ELR (cell line): ENCODE measurements at regions not wholly inside any gene's neighbourhood (a gene's known extent, or its start where the extent isn't known, plus 50 kb on each side); places are given as distances from the start of the nearest gene placed in this dataset.

Experiments used
- DNase-seq: peaks from one replicate; pipeline ENCODE4 v3.0.0-alpha.2; 2015; ENCODE audit warnings: low read depth

DNA sequence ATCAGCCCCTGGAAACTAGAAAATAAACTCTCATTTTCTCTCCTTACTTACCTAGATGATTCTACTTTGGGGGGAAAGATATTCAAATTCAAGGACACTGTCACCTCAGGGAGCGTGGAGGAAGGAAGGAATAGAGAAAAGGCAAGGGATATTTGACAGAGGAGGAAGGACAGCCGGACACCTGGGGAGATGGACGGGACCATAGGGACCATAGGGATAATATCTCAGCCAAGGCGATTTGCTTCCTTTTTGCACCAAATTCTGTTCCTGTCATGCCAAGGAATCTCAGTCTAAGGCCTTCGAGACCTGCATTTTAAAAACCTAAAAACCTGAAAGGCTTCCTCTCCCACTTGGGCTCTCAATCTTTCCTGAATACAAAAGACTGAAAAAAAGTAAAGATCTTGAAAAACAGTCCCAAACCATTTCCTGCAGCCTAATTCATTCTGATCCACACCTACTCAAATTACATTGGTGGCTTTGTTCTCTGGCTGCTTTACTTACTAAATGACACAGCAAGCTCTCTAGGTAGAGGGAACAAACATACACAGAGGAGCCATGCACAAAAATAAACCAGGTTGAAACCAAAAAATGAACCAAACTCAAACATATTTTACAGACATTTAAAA, 73.9 kb upstream of the SLC24A5 start:
- no peak for DNase-seq

- no peak for DNase-seq
These were observed 71.1 kb upstream of the SLC24A5 start for GRCh38 chr15:48049736-48050135.

- DNase-seq: peak; percentile 12
These were observed 67.8 kb upstream of the SLC24A5 start for GRCh38 chr15:48052946-48053345.

GRCh38 chr15:48058371-48058770, 62.4 kb upstream of the SLC24A5 start:
- DNase-seq: no peak

GRCh38 chr15:48059791-48060190, 61.0 kb upstream of the SLC24A5 start:
- no peak for DNase-seq

DNA sequence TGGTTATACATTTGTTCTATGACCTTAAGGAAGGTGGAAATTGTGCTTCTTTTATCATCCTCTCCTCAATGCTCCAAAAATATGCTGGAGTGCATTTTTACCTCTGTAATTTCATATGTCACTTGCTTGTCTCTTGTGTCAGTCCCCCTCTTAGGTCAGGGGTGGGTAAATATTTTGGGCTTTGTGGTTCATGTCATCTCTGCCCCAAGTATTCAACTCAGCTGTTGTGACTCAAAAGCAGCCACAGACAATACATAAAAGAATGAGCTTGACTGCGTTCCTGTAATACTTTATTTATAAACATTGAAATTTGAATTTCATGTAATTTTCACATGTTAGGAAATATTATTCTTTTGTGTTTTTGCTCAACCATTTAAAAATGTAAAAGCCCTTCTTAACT, 60.4 kb upstream of the SLC24A5 start:
- no peak for DNase-seq

- no peak for DNase-seq
These were observed 59.2 kb upstream of the SLC24A5 start for GRCh38 chr15:48061605-48062004.

- peak; percentile 65 for DNase-seq
These were observed 58.5 kb upstream of the SLC24A5 start for GRCh38 chr15:48062148-48062872.

DNA sequence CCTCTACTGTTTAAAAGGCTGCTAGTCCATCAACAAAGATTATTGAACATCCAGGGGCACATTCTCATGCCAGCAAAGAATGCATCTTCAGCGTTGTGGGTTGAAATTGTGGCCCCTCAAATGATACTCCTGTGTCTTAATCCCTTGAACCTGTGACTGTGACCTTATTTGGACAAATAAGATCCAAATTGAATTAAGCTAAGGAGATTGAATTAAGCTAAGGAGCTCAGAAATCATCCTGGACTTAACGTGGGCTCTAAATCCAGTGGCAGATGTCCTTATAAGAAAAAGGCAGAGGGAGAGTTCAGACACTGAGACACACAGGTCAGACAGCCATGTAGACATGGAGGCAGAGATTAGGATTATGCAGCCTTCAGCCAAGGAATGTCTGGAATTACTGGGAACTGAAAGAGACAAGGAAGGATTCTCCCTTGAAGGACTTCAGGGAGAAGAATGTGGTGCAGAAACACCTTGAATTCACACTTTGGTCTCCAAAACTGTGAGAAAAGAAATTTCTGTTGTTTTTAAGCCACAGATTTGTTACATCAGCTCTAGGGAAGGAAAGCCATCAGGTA, 57.3 kb upstream of the SLC24A5 start:
- DNase-seq: no peak

DNA sequence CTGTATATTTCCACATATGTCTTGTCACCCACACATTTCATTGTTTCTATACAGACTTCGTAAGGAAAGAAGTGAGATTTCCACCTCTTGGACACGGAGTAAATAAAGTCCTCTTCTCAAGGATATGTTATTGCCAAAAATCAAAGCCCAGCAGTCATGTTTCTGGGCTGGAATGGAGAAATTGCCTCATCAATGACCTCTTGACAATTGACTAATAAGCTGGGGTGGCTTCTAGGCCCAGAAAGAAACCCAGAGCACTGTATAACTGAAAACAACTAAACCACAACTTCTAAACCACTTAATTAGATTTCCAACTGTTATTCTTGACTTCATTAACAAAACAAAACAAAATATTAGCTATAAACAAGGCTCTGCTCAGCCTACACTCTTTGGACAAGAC, 56.4 kb upstream of the SLC24A5 start:
- no peak for DNase-seq

GRCh38 chr15:48066456-48066855, 54.3 kb upstream of the SLC24A5 start:
- DNase-seq: no peak
